Gastrocnemius medialis (tissue), 4 donors: ENCODE measurements at regions not wholly inside any gene's neighbourhood (a gene's known extent, or its start where the extent isn't known, plus 50 kb on each side); places are given as distances from the start of the nearest gene placed in this dataset.

Experiments
- ATAC-seq, 2 donors: fragments of 150-250 bp; one replicate each; pipeline ENCODE4 v1.9.1; 2016
- DNase-seq, 2 donors: peaks; one replicate each; pipeline ENCODE4 v3.0.0-alpha.2; 2019
- H3K27ac ChIP-seq, 4 donors: fragments of 200-600 bp; sonication (generic); 1 replicate in 1 of 4; 2 replicates in 3 of 4; pipeline ENCODE4 v1.5.1; 2016 to 2018; ENCODE audit warnings: mild to moderate bottlenecking in 2 of 4, moderate library complexity in 1 of 4
- H3K27me3 ChIP-seq, 3 donors: fragments of 200-600 bp; sonication (generic) in 2 of 3; 1 replicate in 1 of 3; 2 replicates in 2 of 3; pipeline versions ENCODE4 v1.5.1 to v1.6.0; 2016 to 2019; ENCODE audit warnings: mild to moderate bottlenecking in 1 of 3, moderate library complexity in 1 of 3
- H3K36me3 ChIP-seq, 2 donors: fragments of 200-600 bp; sonication (generic) in 1 of 2; one replicate each; pipeline ENCODE4 v1.5.1; 2017 to 2018
- H3K4me1 ChIP-seq, 2 donors: fragments of 200-600 bp; sonication (generic) in 1 of 2; one replicate each; pipeline ENCODE4 v1.5.1; 2016 to 2017; ENCODE audit warnings: mild to moderate bottlenecking in 2 of 2
- H3K4me3 ChIP-seq, 4 donors: fragments of 200-600 bp; sonication (generic) in 3 of 4; 1 replicate in 1 of 4; 2 replicates in 3 of 4; pipeline ENCODE4 v1.5.1; 2016 to 2019; ENCODE audit warnings: mild to moderate bottlenecking in 2 of 4
- H3K9me3 ChIP-seq, 3 donors: fragments of 200-600 bp; sonication (generic) in 2 of 3; 1 replicate in 1 of 3; 2 replicates in 2 of 3; pipeline ENCODE4 v1.5.1; 2016 to 2019
- POLR2A ChIP-seq, 2 donors: fragments of 450-650 bp; IDR thresholded peaks; one replicate each; pipeline ENCODE4 v1.6.1; 2017; ENCODE audit warnings: antibody characterized with exemption in 2 of 2, mild to moderate bottlenecking in 2 of 2, moderate library complexity in 2 of 2
- in situ Hi-C, 4 donors: fragments of 200-750 bp; cut with MboI; loops; one replicate each; pipeline versions ENCODE4 v1.15.0 to v1.8.0; 2017; ENCODE audit warnings: low sequenced_read_pairs in 4 of 4
- intact Hi-C: fragments of 100-400 bp; cut with DNase I; formaldehyde crosslinking; loops from one replicate; pipeline ENCODE4 v1.15.1; 2023; ENCODE audit warnings: low total_unique reads
- TF ChIP-seq, protein P1 (sequence below), 5 experiments: fragments of 450-650 bp in 3 of 5; fragments of 200-600 bp in 2 of 5; sonication (generic) in 2 of 5; IDR thresholded peaks in 4 of 5; conservative IDR thresholded peaks in 1 of 5; 1 replicate in 4 of 5; 2 replicates in 1 of 5; pipeline ENCODE4 v1.5.1; 2016 to 2019; ENCODE audit warnings: antibody characterized with exemption in 5 of 5, mild to moderate bottlenecking in 3 of 5, moderate library complexity in 3 of 5

DNA sequence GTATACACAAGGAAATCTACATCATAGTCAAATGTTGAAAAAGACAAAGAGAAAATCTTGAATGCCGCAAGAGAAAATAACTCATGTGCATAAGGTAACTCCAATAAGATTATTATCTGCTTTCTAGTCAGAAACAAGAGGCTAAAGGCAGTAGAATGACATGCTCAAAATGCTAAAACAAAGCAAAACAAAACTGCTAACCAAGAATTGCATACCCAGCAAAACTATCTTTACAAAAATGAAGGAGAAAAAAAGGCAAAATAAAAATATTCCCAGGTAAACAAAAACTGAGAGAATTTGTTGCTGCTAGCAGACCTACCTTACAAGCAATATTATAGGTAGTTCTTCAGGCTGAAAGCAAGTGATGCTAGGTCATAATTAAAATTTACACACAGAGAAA is 76.4 kb upstream of the TMEM158 start:
- intact Hi-C loops (no loop called here), in situ Hi-C loops (no loop called here)
- DNase-seq (no peak), ATAC-seq (no peak)
- Histone ChIP-seq H3K4me1 (no peaks in the 10 kb centered on the region), H3K36me3 (no peaks in the 10 kb centered on the region), H3K27ac (no peak overlapping the region), H3K9me3 (peaks cover 0 to 6% (median 0%) of the 10 kb centered on the region in 3 donors), H3K27me3 (no peaks in the 10 kb centered on the region), H3K4me3 (no peak overlapping the region)
- TF ChIP-seq, protein P1, sequence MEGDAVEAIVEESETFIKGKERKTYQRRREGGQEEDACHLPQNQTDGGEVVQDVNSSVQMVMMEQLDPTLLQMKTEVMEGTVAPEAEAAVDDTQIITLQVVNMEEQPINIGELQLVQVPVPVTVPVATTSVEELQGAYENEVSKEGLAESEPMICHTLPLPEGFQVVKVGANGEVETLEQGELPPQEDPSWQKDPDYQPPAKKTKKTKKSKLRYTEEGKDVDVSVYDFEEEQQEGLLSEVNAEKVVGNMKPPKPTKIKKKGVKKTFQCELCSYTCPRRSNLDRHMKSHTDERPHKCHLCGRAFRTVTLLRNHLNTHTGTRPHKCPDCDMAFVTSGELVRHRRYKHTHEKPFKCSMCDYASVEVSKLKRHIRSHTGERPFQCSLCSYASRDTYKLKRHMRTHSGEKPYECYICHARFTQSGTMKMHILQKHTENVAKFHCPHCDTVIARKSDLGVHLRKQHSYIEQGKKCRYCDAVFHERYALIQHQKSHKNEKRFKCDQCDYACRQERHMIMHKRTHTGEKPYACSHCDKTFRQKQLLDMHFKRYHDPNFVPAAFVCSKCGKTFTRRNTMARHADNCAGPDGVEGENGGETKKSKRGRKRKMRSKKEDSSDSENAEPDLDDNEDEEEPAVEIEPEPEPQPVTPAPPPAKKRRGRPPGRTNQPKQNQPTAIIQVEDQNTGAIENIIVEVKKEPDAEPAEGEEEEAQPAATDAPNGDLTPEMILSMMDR (IDR thresholded peaks at IDR 0.05 in 4 of 5, conservative IDR thresholded peaks at IDR 0.05 in 1 of 5): no peak
- TF ChIP-seq POLR2A (IDR thresholded peaks at IDR 0.05): no peak

DNA sequence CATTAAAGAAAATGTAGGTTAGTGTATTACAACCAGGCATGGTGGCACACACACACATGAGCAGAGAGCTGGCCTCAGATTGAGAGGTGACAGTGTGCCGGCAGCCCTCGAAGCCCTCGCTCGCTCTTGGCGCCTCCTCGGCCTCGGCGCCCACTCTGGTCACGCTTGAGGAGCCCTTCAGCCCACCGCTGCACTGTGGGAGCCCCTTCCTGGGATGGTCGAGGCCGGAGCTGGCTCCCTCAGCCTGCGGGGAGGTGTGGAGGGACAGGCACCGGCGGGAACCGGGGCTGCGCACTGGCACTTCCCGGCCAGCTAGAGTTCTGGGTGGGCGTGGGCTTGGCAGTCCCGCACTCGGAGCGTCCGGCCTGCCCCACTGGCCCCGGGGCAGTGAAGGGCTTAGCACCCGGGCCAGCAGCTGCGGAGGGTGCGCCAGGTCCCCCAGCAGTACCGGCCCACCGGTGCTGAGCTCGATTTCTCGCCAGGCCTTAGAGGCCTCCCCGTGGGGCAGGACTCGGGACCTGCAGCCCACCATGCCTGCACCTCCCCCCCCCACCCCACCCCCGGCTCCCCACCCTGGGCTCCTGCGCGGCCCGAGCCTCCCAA is 80.4 kb upstream of the TMEM158 start:
- no peak for DNase-seq
- TF ChIP-seq, protein P1 (IDR thresholded peaks at IDR 0.05 in 4 of 5, conservative IDR thresholded peaks at IDR 0.05 in 1 of 5): no peak
- TF ChIP-seq POLR2A (IDR thresholded peaks at IDR 0.05): no peak
- no peak overlapping the region for H3K4me3 ChIP-seq
- in situ Hi-C loops: no loop called here
- no peak for ATAC-seq
- intact Hi-C loops: no loop called here
- no peak overlapping the region for H3K27ac ChIP-seq
- H3K9me3 ChIP-seq: peaks cover 0 to 6% (median 0%) of the 10 kb centered on the region in 3 donors
- no peaks in the 10 kb centered on the region for H3K36me3 ChIP-seq
- H3K4me1 ChIP-seq: no peaks in the 10 kb centered on the region
- H3K27me3 ChIP-seq: peaks cover 0 to 3% (median 0%) of the 10 kb centered on the region in 3 donors

DNA sequence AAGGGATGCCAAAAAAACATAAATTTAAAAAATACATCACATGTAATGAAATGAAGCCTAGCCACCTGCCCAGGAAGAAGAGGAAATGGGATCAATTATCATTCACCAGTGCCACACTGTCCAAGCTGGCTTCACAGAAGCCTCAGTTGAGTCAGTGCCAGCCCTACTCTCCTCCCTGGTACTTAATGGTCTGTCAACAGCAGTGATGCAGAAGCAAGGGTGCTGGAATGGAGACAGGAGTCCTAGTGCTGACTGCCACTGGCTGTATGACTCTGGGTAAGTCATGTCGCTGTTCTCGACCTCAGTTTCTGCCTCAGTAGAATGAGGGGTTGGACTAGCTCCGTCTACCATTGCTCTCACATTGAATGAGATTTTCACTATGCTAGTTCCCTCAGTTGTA is 78.5 kb upstream of the LARS2 start:
- Histone ChIP-seq H3K9me3 (no peaks in the 10 kb centered on the region), H3K36me3 (no peaks in the 10 kb centered on the region), H3K27me3 (peaks cover 0 to 12% (median 3%) of the 10 kb centered on the region in 3 donors), H3K4me3 (no peak overlapping the region), H3K4me1 (no peaks in the 10 kb centered on the region), H3K27ac (no peak overlapping the region)
- DNase-seq: no peak
- intact Hi-C loops: no loop called here
- TF ChIP-seq, protein P1 (IDR thresholded peaks at IDR 0.05 in 4 of 5, conservative IDR thresholded peaks at IDR 0.05 in 1 of 5): no peak
- ATAC-seq: no peak
- in situ Hi-C loops: no loop called here

DNA sequence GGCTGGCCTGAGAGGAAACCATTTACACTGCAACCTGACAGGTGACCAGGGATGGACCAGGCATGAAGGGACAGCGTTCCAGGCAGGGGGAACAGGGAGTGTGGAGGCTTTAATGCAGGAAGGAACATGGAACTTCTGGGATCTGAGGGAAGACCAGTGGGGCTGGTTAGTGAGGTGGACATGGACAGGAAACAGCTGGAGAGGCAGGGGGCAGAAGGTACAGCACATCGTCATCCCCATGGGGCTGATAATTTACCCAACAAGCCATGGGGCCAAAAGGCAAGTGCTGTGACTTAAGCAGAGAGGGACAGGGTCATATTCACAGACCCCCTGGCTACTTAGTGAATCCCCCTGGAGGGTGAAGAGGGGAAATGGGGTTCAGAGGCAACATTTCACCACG is 77.0 kb upstream of the LARS2 start:
- ATAC-seq: no peak
- intact Hi-C loops: no loop called here
- H3K9me3 ChIP-seq: no peaks in the 10 kb centered on the region
- peaks cover 0 to 12% (median 3%) of the 10 kb centered on the region in 3 donors for H3K27me3 ChIP-seq
- H3K36me3 ChIP-seq: no peaks in the 10 kb centered on the region
- H3K4me3 ChIP-seq: no peak overlapping the region
- no peak overlapping the region for H3K27ac ChIP-seq
- H3K4me1 ChIP-seq: no peaks in the 10 kb centered on the region
- in situ Hi-C loops: no loop called here
- DNase-seq: no peak
- no peak for TF ChIP-seq POLR2A (IDR thresholded peaks at IDR 0.05)
- TF ChIP-seq, protein P1 (IDR thresholded peaks at IDR 0.05 in 4 of 5, conservative IDR thresholded peaks at IDR 0.05 in 1 of 5): no peak
